ENCODE measurements at regions not wholly inside any gene's neighbourhood (a gene's known extent, or its start where the extent isn't known, plus 50 kb on each side); places are given as distances from the start of the nearest gene placed in this dataset.

DNA sequence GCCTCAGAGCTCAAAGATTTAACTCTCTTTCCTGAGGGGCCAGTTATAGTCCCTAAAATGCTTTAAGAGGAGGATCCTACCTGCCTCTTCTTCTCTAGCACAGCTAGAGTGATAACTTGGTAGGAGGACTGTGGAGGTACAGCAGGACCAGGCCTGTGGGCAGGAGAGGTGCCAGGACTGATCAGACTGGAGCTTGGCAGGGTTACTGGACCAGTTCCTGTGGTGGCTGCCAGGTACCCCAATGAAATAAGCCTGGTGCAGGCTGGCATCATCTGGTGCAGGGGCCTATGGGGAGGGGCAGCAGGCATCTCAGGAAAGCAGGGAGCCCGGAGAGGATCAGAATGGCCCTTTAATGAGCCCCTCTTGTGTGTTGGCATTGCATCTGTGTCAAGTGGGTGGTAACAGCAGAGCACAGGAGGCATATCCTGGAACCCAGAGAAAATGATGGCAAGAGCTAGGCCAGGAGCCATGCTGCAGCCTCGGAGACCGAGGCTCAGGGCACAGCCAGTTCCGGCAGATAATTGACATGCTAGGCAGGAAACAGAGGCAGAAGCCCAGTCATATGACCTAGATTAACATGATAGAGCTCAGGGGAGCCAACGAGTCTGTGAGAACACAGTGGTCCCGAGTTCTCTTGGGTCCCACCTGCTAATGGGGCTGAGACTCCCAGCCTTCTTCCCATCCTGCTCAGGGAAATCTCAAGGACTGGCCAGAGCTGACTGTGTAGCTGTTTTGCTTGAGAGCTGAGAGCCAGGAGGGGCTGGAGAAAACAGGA lies 187.5 kb upstream of the ZBED5 start:
- H3K4me3 ChIP-seq (ENCODE audit: low read depth, low read length), result no peak overlapping the region

DNA sequence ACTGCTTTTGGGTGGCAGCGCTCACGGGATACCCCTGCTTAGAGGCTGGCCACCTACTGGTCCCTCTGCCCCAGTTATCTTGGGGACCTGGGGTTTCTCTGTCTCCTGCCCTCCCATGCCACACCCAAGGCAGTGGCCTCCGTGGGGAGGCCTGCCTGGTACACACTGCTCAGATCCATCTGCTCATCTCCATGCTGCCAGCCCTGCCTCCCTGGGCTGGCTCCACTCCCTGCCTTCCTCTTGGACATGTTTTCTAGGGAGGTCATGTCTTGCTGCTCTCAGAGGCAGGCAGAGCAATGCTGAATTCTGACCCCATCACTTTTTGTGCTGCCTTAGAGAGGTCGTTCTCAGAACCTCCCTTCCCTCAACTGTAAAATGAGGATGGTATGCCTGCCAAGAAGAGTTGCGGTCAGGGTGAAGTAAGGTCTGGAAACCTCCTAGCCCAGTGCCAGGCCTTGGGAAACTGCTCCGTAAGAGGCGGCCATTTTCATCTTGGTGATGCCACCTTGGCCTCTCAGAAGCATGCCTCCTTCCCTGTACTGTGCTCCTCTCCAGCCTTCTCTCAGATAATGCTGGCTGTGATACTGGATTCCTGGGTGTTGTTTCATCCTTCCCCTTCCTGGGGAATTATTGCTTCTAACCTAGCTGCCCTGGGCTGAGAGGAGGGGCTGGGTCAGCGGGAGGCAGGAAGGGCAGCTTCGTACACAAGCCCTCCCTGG lies 186.4 kb upstream of the ZBED5 start:
- H3K4me3 ChIP-seq (ENCODE audit: low read depth, low read length), result no peak overlapping the region

DNA sequence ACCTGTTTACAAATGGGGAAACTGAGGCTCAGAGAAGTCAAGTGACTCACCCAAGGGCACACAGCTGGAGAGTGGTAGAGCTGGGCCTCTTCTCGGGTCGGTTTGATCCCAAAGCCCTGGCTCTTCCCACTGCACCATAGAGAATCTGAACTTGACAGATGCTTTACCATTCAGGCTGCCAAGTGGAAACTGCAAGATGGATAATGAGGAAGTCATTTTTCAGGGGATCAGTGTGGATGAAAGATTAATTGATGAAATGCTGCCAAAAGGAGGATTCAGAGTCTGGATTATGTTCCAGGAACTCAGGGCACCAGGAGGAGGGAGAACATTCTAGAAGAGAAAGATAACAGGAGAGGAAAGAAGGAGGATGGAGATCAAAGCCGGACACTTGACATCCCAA lies 185.9 kb upstream of the ZBED5 start:
- no peak overlapping the region for H3K4me3 ChIP-seq (ENCODE audit: low read depth, low read length)

DNA sequence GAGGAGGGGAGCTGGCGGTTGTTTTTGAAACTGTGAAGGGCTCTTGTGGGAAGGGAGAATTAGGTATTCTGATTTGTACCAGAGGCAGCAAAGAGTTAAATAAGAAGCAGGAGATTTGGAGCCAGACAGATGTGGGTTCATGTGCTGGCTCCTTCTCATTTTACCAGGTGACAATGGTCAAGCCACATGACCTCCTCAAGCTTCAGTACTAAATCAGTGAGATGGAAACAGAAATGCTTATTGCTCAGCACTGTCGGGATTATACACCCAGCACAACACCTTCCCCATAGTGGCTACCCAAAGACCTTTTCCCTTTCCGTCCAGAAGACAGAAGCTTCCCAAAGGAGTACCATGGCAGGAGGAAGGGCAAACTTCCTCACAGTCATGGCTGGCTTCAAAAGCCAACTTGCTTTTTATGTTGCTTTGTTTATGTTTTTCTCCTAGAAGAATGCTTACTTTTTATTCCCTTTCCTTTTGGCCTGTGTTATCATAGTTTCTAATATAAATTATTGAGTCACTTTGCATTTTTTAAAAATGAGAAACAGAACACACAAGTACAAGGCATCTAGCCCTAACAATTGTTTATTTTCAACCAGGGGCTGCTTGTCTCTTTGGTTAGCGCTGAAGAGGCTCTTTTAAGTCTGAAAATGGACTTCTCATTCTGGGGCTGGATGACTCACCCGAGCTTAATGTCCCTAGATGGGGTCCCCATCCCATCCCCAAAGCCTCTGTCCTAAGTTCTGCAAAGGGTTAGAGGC lies 181.5 kb upstream of the ZBED5 start:
- no peak overlapping the region for H3K4me3 ChIP-seq (ENCODE audit: low read depth, low read length)

DNA sequence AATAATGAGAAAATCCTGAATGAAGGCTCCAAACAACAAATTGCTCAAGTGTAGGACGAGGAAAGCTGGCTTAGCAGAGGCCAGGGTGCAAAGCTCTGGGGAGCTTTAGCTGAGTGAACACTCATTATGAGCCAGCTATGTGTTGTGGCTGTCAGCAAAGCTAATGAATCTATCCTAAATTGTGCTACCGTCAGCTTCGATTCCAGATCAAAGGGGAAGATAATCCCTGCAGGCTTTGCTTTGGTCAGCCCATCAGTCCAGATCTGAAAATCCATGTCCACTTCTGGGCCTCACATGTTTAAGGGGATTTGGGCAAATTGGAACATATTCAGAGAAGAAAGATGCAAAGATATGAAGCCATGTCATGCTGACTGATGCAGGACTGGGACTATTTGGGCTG lies 180.9 kb upstream of the ZBED5 start:
- no peak overlapping the region for H3K4me3 ChIP-seq (ENCODE audit: low read depth, low read length)

DNA sequence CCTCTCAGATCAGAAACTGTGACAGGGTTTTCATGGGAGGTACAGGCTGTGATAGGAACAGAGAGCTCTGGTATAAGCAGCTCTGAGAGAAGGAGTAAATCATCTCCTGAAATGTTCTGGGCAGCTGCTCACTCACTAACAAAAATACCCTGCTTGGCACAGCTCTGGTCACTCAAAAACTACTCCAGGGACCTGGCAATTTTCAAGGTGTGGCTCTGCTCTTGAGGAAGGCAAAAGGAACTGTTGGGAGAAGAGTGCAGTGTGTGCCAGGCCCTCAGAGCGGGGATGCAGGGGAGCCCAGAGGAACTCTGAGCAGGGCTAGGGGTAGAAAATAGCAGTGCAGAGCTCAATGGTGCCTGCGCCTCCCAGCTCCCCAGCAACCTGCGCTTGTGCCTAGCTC lies 180.5 kb upstream of the ZBED5 start:
- H3K4me3 ChIP-seq (ENCODE audit: low read depth, low read length), result no peak overlapping the region

DNA sequence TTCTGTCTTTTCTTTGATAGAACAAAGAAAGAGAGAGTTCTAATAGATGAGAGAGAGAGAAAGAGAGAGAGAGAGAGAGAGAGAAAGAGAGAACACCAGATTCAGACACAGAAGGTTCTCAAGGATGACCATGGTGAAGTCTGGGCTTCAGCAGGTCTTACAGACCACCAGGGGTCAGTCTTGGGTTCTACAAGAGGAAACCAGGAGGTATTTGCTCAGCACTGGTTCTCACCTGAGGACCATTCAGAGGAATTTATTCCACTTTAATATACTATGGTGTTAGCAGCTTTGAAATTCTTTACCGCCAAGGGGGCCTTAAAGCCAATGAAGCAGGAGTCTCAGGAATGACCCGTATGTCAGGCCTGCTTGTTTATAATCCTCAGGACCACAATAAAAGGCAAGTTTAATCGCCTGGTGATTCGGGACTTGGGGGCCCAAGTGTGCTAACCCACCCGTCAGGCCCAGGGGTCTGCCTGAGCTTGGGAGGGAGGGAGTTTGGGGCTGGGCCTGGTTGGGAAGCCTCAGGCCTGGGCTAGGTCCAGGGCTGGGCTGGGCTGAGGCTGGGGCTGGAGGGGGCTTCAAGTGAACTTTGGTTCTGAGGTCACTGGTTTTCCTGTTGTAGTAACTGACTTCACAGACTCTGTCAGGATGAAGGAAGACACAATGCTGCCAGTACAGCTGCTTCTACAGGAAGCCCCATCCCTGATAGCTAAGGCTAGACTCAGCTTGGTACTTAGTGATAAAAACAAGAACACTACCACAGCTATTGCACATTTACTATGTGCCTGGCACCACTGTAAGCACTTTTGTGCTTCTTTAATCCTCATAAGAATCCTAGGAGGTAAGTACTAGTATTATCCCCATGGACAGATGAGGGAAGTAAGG lies 179.2 kb upstream of the ZBED5 start:
- H3K4me3 ChIP-seq (ENCODE audit: low read depth, low read length), result no peak overlapping the region

DNA sequence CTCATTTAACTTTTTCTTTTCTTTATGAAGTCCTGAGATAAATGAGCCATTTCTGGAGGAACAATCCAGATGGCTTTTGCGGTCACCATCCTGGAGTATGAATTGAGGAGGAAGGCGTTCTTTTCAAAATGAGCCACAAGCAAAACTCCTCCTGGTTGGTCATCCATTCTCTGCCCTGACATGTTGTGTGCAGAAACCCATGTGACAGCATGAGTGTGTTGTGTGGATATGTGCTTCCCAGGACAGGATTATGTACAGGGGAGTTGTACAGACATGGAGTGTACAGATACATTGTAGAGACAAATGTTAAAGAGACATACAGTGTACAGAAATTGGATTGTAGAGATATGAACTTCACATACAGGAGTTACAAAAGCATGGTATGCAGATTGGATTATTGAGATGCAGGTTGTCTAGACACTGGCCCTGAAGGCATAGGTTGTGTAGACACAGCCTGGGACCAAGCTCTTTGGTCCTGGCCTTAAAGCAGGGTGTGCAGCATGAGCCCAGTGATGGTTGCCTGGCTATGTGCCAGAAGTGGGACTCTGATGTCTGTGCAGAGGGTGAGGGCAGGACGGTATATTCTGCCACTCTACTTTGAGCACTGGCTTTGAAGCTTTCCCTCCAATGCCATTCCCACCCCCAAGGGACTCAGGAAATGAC lies 178.5 kb upstream of the ZBED5 start:
- H3K4me3 ChIP-seq (ENCODE audit: low read depth, low read length), result no peak overlapping the region

DNA sequence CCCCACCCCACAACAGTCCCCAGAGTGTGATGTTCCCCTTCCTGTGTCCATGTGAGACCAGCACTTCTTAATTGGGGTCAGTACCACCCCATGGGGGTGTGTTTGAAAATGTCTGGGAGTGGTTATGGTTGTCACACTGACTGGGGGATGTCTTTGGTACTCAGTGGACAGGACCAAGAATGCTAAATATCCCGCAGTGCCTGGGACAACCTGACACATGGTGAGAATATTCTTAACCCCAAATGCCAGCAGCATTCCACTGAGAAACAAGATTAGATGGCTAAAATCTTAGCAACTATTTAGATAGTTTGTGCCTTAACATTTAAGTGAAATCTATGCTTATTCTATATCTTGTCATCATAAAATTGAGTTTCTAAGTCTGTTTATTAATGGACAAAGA lies 177.5 kb upstream of the ZBED5 start:
- H3K4me3 ChIP-seq (ENCODE audit: low read depth, low read length), result no peak overlapping the region

DNA sequence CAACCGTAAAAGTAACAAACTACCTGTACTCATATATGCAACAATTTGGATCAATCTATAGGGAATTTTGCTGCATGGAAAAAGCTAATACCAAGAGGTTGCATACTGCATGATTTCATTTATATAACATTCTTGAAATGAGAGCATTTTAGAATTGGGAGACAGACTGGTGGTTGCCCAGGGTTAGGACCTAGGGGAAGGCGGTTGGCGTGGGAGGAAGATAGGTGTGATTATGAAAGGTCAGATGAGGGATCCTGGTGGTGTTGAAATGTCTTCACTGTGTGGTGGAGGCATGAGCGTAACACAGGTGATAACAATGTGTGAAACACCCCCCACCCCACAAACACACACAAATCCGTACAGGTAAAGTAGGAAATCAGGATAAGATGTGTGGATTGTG lies 176.6 kb upstream of the ZBED5 start:
- H3K4me3 ChIP-seq (ENCODE audit: low read depth, low read length), result no peak overlapping the region

DNA sequence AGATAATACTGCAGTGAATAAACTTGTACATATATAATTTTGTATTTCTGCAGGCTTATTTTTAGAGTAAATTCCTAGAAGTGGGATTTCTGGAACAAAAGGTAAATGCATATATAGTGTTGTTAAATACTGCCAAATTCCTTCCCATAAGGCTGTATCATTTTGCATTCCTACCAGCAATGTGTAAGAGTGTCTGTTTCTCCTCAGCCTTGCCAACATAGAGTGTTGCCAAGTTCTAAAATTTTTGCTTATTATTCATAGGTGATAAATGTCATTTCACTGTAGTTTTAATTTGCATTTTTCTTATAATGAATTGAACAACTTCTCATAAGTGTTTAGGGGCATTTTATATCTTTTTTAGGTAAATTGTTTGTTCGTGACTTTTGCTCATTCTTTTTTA lies 174.2 kb upstream of the ZBED5 start:
- no peak overlapping the region for H3K4me3 ChIP-seq (ENCODE audit: low read depth, low read length)

DNA sequence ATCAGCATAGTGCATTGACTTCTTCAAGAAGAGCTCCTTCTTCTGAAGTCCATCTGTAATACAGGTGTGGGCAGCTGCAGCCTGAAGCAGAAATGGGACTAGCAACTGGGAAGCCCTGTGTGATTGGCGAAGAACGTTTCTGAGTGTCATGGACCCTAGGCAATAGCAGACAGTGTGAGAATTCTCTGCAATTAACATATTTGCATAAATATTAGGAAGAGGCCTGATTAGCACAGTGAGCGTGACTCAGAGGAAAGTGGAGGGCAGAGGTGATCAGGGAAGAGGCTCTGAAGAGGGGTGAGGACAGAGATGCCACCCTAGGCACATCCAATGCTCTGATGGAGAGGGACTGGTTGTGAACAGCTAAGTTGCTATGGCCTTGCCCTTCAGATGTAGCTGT lies 171.2 kb upstream of the ZBED5 start:
- no peak overlapping the region for H3K4me3 ChIP-seq (ENCODE audit: low read depth, low read length)

DNA sequence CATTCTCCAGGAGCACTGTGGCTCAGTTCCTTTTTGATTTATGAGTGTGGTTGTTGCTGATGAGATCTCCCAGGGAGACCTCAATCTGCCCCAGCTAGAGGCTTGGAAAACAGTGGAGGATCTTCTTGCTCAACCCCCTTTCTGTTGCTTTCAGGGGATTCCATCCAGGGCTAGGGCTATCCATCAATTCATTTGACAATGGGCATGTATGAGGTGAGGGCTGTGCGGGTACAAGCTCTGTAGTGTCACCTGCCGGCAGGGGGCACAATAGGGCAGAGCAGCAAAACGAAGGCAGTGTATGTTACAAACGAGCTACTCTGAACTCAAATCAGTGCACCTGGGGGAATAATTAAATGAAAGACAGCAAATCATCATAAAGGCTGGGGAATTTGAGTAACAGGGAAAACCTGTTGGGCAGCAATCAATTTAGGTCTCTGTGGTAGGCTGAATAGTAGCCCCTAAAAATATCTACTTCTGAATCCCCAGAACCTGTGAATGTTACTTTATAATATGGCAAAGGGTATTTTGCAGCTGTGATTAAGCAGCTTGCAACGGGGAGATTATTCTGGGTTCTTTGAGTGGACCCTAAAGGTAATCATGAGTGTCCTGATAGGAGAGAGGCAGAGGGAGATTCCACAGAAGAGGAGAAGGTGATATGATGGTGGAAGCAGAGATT lies 170.3 kb upstream of the ZBED5 start:
- H3K4me3 ChIP-seq (ENCODE audit: low read depth, low read length), result no peak overlapping the region

DNA sequence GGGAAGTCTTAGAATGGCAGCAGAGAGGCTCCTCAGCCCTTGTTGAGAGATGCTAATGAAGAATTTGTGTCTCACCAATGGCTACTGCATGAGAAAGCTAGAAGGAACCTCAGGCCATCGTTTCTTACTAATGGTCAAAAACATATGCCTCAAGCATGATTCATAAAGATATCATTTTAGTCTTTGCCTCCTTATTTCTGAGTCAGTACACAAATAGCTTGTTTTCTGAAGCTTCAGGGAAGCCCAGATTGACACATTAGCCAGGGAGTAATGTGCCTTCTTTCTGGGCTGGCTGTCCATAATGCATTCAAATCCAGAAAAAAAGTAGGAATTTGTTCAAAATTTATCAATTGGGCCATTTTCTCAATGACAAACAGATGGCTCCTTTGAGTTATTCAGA lies 169.4 kb upstream of the ZBED5 start:
- no peak overlapping the region for H3K4me3 ChIP-seq (ENCODE audit: low read depth, low read length)

DNA sequence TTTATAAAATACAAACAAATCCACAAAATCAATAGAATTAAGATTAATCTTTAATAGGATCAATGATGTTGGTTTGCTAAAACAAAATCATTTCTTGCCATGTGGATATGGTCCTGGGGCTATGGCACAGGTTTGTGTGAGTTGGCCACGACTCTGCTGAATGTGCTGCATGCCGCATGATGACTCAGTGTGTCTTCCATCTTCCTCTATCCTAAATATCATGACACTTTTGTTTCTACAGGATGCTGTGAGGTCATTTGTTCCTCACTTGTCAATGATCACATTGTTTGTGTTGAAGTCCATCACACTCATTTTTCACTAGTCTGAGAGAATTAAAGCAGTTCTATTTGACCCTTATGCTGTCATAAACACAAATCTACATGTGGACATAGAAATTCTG lies 167.2 kb upstream of the ZBED5 start:
- H3K4me3 ChIP-seq (ENCODE audit: low read depth, low read length), result no peak overlapping the region

DNA sequence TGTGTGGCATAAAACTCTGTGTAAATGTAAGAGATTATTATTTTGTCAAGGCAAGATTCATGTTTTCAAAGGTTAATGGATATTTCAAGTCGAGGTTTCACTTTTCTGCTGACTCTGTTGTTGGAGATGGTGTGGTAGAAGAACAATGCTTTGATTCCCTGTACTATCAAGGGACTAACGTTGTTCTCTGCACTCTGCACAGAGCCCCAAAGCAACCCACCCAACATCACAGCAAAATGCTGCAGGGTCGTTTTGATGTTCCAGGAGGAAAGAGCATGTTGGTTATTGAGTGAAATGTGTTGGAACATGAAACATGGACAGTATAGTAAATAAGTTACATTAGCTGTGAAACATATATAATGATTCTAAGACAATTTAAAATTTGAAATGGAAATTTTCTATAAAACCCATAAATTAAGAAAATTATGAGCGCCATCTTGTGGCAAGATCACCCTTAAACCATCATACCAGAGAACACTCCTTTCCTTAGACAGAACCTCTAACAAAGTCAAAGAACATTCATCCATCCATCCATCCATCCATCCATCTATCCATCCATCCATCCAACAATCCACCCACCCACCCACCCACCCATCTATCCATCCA lies 164.4 kb upstream of the ZBED5 start:
- no peak overlapping the region for H3K4me3 ChIP-seq (ENCODE audit: low read depth, low read length)

DNA sequence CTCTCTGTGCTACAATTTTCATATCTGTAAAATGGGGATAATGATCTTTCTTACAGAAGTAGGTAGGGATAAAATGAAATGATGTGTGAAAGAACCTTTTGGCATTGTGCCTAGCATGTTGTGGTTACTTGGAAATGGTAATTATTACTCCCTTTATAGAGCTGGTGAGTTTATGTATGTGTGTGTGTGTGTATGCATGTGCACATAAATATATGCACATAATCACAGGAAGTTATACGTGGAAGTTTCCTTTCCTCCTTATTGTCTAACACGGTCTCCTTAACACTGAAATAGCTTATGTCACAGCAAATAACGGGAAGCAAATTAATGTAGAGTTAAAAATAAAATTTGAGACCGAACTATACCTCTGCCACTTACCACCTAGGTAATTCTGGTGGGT lies 163.7 kb upstream of the ZBED5 start:
- H3K4me3 ChIP-seq (ENCODE audit: low read depth, low read length), result no peak overlapping the region

DNA sequence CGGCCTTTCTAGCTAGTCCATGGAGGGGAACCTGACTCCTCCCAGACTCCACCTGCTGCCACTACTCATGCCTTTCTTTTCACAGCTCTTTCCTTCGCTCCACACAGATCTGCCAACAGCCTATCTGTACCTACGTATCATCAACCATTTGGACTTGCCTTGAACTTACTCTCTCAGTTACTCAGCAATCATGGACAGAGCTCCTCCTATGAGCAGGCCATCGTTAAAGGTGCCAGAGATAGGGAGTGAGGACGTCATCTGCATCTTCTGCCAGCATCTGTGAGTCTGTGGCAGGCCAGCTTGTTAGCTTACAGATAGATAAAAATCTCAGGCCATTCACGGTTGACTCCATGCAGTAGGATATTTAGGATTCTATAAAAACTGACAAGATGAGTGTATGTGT lies 162.9 kb upstream of the ZBED5 start:
- no peak overlapping the region for H3K4me3 ChIP-seq (ENCODE audit: low read depth, low read length)

DNA sequence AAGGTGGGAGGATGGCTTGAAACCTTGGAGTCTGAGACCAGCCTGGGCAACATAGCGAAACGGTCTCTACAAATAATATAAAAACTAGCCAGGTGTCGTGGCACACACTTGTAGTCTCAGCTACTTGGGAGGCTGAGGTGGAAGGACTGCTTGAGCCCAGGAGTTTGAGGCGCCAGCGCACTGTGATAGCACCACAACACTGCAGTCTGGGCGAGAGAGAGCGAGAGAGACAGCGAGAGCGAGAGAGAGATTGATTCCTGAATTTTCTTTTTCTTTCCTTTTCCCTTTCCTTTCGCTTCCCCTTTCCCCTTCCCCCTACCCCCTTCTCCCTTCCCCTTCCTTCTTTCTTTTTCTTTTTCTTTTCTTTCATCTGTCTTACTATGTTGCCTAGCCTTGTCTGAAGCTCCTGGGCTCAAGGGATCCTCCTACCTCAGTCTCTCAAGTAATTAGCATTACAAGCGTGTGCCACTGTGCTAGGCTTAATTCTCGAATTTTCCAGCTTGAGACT lies 162.4 kb upstream of the ZBED5 start:
- no peak overlapping the region for H3K4me3 ChIP-seq (ENCODE audit: low read depth, low read length)

Data from iPS-11a (cell line).